NT2/D1 (cell line): ENCODE measurements at regions not wholly inside any gene's neighbourhood (a gene's known extent, or its start where the extent isn't known, plus 50 kb on each side); places are given as distances from the start of the nearest gene placed in this dataset.

Experiments
- DNase-seq: peaks from one replicate; pipeline ENCODE4 v3.0.0-alpha.2; 2011; ENCODE audit warnings: low read depth, low spot score
- H3K27me3 ChIP-seq: 2 replicates; pipeline ENCODE4 v1.6.0; 2011; ENCODE audit warnings: mild to moderate bottlenecking; ENCODE audit not compliant: insufficient read length, insufficient read depth
- H3K36me3 ChIP-seq: 2 replicates; pipeline ENCODE4 v1.6.1; 2011; ENCODE audit warnings: mild to moderate bottlenecking, low read length, mixed read lengths; ENCODE audit not compliant: insufficient read depth, insufficient read length
- H3K4me1 ChIP-seq: 2 replicates; pipeline ENCODE4 v1.5.1; 2011; ENCODE audit not compliant: insufficient read depth, insufficient read length
- H3K4me3 ChIP-seq: 2 replicates; pipeline ENCODE4 v1.5.1; 2011; ENCODE audit warnings: low read depth; ENCODE audit not compliant: insufficient read length
- H3K9ac ChIP-seq: 2 replicates; pipeline ENCODE4 v1.6.0; 2011; ENCODE audit warnings: low read depth; ENCODE audit not compliant: insufficient read length
- H3K9me3 ChIP-seq: 2 replicates; pipeline ENCODE4 v1.5.1; 2011; ENCODE audit warnings: mild to moderate bottlenecking, low read length; ENCODE audit not compliant: insufficient read depth
- SUZ12 ChIP-seq: IDR thresholded peaks from 2 replicates; pipeline ENCODE4 v1.6.1; 2011; ENCODE audit not compliant: insufficient read length, insufficient read depth; ENCODE audit errors: extremely low read depth
- YY1 ChIP-seq: IDR thresholded peaks from 2 replicates; pipeline ENCODE4 v1.6.1; 2011; ENCODE audit not compliant: insufficient read length, insufficient read depth
- ZNF274 ChIP-seq: IDR thresholded peaks from 2 replicates; pipeline ENCODE4 v1.6.1; 2011; ENCODE audit warnings: mild to moderate bottlenecking, low read depth, low read length

DNA sequence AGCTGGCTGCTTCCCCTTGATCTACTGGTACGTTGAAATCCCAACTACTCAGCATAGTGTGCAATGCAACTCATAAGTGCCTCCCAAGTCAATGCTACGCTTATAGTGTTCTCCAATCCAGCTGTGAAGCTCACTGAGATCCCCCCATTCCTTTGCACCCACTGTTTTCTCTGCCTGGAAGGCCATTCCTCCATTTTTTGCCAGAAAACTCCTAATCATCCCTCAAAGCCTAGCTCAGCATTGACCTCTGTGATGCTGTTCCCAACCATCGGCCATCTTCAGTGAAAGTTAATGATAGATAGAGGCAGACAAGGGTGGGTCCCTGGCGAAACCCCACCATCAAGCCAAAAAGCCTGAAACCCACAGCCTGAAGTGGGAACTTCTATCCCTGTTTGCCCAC lies 211.0 kb downstream of the ENC1 start:
- no peaks in the 10 kb centered on the region for H3K27me3 ChIP-seq
- no peak for DNase-seq
- H3K4me3 ChIP-seq: no peak overlapping the region
- peaks cover 2% of the 10 kb centered on the region for H3K4me1 ChIP-seq
- no peak for TF ChIP-seq YY1
- TF ChIP-seq ZNF274: no peak
- TF ChIP-seq SUZ12: no peak
- no peaks in the 10 kb centered on the region for H3K36me3 ChIP-seq
- H3K9me3 ChIP-seq: peaks cover 10% of the 10 kb centered on the region; the same call in 1 of the 2 replicates
- no peak overlapping the region for H3K9ac ChIP-seq

DNA sequence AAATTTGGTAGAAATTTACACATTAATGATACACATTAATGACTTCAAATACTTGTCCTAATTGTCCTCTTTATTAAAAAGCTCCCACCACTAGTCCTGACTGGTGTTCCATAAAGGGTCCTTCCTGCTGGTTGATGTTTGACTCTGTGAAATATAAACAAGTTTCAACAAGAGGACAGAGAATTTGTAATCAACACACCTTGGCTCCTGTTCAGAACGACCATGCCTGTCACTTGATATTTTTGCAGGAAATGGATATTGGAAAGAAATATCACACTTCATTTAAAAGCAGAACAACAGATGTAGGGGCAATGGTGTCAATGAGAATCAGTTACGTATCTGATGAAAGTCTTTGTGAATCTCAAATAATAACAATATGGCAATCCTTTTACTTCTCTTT lies 211.7 kb downstream of the ENC1 start:
- H3K4me1 ChIP-seq: peaks cover 2% of the 10 kb centered on the region
- DNase-seq: no peak
- TF ChIP-seq YY1 (no peak), SUZ12 (no peak), ZNF274 (no peak)
- H3K36me3 ChIP-seq: no peaks in the 10 kb centered on the region
- peaks cover 10% of the 10 kb centered on the region; the same call in 1 of the 2 replicates for H3K9me3 ChIP-seq
- H3K27me3 ChIP-seq: no peaks in the 10 kb centered on the region
- no peak overlapping the region for H3K4me3 ChIP-seq
- no peak overlapping the region for H3K9ac ChIP-seq

DNA sequence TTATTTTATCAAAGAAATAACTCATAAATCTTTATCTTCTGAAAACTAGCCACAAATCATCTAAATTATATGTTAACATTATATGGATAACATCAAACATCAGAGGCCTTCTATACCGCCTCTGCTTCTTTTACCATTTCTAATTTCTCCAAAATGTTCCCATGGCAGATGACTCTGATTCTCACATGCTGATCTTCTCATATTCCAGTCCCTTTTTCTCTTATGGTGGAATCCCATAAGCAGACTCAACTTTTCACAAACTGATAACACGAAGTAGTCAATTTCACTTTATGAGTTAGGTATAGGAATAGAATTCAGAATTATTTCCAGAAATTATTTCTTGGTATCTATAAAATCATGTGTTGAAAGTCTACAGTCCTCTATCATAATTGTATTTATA lies 212.3 kb downstream of the ENC1 start:
- no peak overlapping the region for H3K4me3 ChIP-seq
- no peak for TF ChIP-seq ZNF274
- no peak for TF ChIP-seq YY1
- TF ChIP-seq SUZ12: no peak
- peaks cover 10% of the 10 kb centered on the region; the same call in 1 of the 2 replicates for H3K9me3 ChIP-seq
- H3K27me3 ChIP-seq: no peaks in the 10 kb centered on the region
- H3K36me3 ChIP-seq: no peaks in the 10 kb centered on the region
- DNase-seq: no peak
- H3K9ac ChIP-seq: no peak overlapping the region
- no peaks in the 10 kb centered on the region for H3K4me1 ChIP-seq

DNA sequence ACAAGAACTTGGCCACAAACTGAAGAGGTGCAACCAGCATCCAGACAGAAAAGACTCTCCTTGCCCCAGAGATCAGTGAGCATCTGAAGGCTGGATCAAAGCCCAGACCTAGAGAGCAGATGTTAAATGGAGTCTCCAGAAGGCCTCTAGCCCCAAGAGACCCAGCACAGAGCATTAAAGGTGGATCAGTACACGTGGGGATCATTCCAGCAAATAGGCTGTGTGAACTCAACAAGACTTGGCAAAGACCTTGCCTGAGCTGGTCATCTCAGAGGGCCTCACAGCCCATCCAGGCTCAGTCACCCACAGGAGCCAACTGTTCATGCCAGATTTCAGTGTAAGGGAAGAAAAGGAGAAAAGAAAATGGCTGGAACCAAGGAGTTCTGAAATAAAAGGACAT lies 214.0 kb downstream of the ENC1 start:
- no peak for TF ChIP-seq SUZ12
- no peak for TF ChIP-seq ZNF274
- no peak for TF ChIP-seq YY1
- Histone ChIP-seq H3K4me3 (no peak overlapping the region), H3K27me3 (no peaks in the 10 kb centered on the region), H3K4me1 (no peaks in the 10 kb centered on the region), H3K9ac (no peak overlapping the region), H3K36me3 (no peaks in the 10 kb centered on the region), H3K9me3 (peaks cover 10% of the 10 kb centered on the region; the same call in 1 of the 2 replicates)
- DNase-seq: no peak

DNA sequence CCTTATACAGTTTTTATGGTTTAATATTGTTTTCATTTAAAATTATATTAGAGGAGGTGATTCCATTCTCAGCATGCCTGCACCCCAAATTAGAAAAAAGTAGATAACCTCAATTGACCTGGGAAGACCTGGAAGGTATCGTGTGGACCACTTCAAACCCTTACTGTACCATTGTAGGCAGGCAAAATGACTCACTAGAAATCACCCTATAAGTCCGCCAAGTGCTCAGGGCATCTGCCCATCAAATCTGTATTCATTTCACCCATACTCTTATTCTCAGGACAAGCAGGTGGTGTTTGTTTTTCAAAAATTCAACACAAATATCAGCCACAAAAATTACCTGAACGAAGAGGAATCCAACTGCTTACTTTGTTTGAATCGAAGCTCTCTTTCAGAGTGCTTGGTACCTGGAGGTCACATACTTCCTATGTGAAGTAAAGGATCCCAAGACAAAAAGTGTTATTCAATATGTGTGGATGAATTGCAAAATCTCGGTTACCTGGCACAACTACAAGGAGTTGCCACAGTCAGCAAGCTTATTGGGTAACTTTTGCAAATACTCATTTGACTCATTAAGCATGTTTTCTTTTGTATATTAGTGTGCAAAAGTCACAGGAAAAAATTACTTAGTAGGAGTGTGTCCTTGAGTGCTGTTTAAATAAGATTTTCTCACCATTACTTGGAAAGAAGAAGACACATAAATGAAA lies 216.2 kb downstream of the ENC1 start:
- Histone ChIP-seq H3K9ac (no peak overlapping the region), H3K4me1 (no peaks in the 10 kb centered on the region), H3K36me3 (no peaks in the 10 kb centered on the region), H3K4me3 (no peak overlapping the region), H3K9me3 (no peaks in the 10 kb centered on the region), H3K27me3 (no peaks in the 10 kb centered on the region)
- no peak for DNase-seq
- TF ChIP-seq YY1 (no peak), ZNF274 (no peak), SUZ12 (no peak)

DNA sequence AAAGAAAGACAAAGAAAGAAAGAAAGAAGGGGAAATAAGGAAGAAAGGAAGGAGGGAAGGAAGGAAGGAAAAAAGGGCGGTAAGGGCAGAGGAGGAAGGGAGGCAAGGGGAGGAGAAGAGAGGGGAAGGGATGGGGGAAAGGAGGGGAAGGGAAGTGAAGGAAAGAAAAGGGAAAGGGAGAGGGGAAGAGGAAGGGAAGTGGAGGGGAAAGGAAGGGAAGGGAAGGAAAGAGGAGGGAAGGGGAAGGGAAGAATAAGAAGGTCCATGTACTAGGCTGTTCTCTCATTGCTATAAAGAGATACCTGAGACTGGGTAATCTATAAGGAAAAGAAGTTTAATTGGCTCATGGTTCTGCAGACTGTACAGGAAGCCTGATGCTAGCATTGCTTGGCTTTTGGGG lies 217.1 kb downstream of the ENC1 start:
- no peaks in the 10 kb centered on the region for H3K9me3 ChIP-seq
- H3K27me3 ChIP-seq: no peaks in the 10 kb centered on the region
- H3K36me3 ChIP-seq: no peaks in the 10 kb centered on the region
- no peak for TF ChIP-seq SUZ12
- no peak for TF ChIP-seq YY1
- TF ChIP-seq ZNF274: no peak
- H3K4me1 ChIP-seq: no peaks in the 10 kb centered on the region
- H3K9ac ChIP-seq: no peak overlapping the region
- DNase-seq: no peak
- no peak overlapping the region for H3K4me3 ChIP-seq

DNA sequence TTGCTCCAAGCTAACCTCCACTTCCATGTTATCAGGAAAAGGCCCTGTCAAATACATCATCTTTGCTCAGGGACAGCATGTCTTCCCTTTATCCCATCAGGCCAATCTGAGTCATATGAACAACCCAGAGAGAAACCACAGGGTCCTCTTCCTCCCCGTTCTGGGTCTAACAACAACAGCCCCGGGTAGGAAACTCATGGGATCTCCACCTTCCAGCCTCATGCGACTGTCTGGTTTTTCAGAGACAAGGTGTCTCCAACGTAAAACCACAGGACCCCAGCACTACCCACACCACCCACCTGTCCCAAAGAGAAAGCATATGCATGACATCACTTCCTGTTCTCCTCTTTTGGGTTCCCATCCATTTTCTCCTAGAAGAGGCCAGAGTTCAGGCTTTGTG lies 217.9 kb downstream of the ENC1 start:
- TF ChIP-seq SUZ12: no peak
- no peak for TF ChIP-seq ZNF274
- TF ChIP-seq YY1: no peak
- DNase-seq: no peak
- H3K36me3 ChIP-seq: no peaks in the 10 kb centered on the region
- H3K9me3 ChIP-seq: no peaks in the 10 kb centered on the region
- no peak overlapping the region for H3K4me3 ChIP-seq
- no peaks in the 10 kb centered on the region for H3K27me3 ChIP-seq
- H3K4me1 ChIP-seq: no peaks in the 10 kb centered on the region
- no peak overlapping the region for H3K9ac ChIP-seq
